Thoracic aorta (tissue), 2 donors: ENCODE measurements at regions not wholly inside any gene's neighbourhood (a gene's known extent, or its start where the extent isn't known, plus 50 kb on each side); places are given as distances from the start of the nearest gene placed in this dataset.

ENCODE experiments used
- ATAC-seq: fragments of 150-250 bp; one replicate; pipeline ENCODE4 v1.8.0; 2017; ENCODE audit warnings: low read depth; ENCODE audit not compliant: insufficient number of reproducible peaks, low FRiP score
- DNase-seq: peaks from one replicate; pipeline ENCODE4 v3.0.0-alpha.2; 2020; ENCODE audit warnings: low spot score
- H3K27ac ChIP-seq, 2 donors: fragments of 200-600 bp; sonication (generic); 1 replicate in 1 of 2; 2 replicates in 1 of 2; pipeline ENCODE4 v1.5.1; 2016; ENCODE audit warnings: mild to moderate bottlenecking in 2 of 2, moderate library complexity in 2 of 2
- H3K27me3 ChIP-seq: fragments of 200-600 bp; sonication (generic); replicated peaks from 2 replicates; pipeline ENCODE4 v1.6.0; 2016; ENCODE audit warnings: mild to moderate bottlenecking; ENCODE audit not compliant: insufficient read depth
- H3K36me3 ChIP-seq: fragments of 200-600 bp; sonication (generic); one replicate; pipeline ENCODE4 v1.5.1; 2016
- H3K4me1 ChIP-seq, 2 donors: fragments of 200-600 bp; sonication (generic); 1 replicate in 1 of 2; 2 replicates in 1 of 2; pipeline versions ENCODE4 v1.5.1 to v1.6.0; 2016; ENCODE audit warnings: low read depth in 2 of 2, mild to moderate bottlenecking in 1 of 2; ENCODE audit not compliant: control insufficient read depth in 1 of 2
- H3K4me3 ChIP-seq: fragments of 200-600 bp; sonication (generic); 2 replicates; pipeline ENCODE4 v1.5.1; 2016; ENCODE audit warnings: mild to moderate bottlenecking
- H3K9me3 ChIP-seq: fragments of 200-600 bp; sonication (generic); 2 replicates; pipeline ENCODE4 v1.5.1; 2016
- TF ChIP-seq, protein P1 (sequence below): fragments of 200-600 bp; sonication (generic); IDR thresholded peaks from one replicate; pipeline ENCODE4 v1.5.1; 2019; ENCODE audit warnings: antibody characterized with exemption

DNA sequence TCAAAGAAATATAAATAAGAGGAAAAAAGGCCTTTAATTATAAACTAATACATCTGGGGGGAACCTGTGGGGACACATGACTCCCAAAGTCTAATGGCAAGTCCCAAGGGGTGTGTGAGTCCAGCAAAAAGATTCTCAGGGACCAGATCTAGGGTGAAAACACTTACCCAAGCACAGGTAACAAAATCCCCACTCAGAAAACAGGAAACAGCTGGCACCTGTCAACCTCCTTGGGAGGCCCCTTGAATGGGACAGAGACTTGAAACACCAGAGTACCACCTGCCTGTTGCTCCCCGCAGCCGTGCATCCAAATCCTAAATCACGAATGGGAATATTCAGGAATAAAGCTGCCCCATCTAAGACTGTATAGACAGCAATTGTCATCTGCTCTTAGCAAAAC is 461.2 kb upstream of the CDH5 start:
- TF ChIP-seq, protein P1, sequence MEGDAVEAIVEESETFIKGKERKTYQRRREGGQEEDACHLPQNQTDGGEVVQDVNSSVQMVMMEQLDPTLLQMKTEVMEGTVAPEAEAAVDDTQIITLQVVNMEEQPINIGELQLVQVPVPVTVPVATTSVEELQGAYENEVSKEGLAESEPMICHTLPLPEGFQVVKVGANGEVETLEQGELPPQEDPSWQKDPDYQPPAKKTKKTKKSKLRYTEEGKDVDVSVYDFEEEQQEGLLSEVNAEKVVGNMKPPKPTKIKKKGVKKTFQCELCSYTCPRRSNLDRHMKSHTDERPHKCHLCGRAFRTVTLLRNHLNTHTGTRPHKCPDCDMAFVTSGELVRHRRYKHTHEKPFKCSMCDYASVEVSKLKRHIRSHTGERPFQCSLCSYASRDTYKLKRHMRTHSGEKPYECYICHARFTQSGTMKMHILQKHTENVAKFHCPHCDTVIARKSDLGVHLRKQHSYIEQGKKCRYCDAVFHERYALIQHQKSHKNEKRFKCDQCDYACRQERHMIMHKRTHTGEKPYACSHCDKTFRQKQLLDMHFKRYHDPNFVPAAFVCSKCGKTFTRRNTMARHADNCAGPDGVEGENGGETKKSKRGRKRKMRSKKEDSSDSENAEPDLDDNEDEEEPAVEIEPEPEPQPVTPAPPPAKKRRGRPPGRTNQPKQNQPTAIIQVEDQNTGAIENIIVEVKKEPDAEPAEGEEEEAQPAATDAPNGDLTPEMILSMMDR: no peak
- no peak for ATAC-seq

DNA sequence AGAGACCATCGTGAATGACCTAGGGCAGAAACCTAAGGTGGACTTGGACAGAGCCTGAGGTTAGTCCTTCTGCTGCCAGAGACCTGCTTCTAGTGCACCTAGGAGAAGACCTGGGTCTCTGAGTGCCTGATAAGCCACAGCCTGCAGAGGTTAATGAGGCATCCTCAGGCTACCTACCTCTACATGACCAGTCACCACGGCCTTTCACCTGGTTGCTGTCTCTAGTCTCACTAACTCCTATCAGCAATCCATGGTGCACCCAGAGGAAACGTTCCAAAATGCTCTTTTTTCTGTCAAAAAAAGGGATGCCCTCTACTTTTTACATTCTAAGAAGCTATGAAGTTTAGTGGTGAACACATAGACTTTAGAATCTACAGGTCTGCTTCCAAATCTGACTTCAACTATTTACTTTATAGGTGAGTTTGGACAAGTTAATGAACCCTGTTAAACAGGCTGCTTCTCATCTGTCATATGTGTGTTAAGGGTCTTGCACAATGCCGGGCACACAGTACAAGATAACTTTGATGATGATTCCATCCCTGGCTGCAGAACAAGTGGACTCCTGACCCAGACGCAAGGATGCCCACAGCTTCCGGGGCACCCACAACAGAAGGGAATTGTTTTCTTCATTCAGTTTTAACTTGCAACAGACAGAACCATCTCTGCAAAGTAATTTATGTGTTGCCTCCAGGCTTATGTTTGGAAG is 469.9 kb upstream of the CDH5 start:
- ATAC-seq (no peak), DNase-seq (no peak)
- Histone ChIP-seq H3K9me3 (no peaks in the 10 kb centered on the region), H3K4me1 (no peaks in the 10 kb centered on the region), H3K36me3 (no peaks in the 10 kb centered on the region), H3K4me3 (no peak overlapping the region), H3K27me3 (no peaks in the 10 kb centered on the region), H3K27ac (no peak overlapping the region)
- TF ChIP-seq, protein P1: no peak

More for the DNA sequence above, 461.2 kb upstream of the CDH5 start:
- H3K27me3 ChIP-seq: no peaks in the 10 kb centered on the region
- no peak overlapping the region for H3K4me3 ChIP-seq
- no peaks in the 10 kb centered on the region for H3K4me1 ChIP-seq
- H3K36me3 ChIP-seq: no peaks in the 10 kb centered on the region
- H3K27ac ChIP-seq: no peak overlapping the region
- no peak for DNase-seq
- no peaks in the 10 kb centered on the region for H3K9me3 ChIP-seq

DNA sequence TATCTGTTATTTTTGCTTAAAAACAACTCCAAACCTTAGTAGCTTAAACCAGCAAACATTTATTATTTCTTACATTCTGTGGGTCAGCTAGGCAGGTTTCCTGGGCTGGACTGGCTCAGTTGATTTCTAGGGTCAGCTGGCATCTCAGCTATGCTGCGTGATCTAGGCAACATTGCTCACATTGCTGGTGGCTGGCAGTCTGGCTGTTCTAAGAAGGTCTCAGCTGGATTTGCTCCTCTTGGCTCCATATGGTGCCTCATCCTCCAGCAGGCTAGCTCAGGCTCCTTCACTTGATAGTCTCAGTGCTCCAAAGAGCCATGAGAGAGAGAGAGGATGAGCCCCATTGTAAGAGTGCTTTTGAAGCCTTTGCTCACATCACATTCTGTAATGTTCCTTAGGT is 470.6 kb upstream of the CDH5 start:
- DNase-seq: no peak
- Histone ChIP-seq H3K27me3 (no peaks in the 10 kb centered on the region), H3K9me3 (no peaks in the 10 kb centered on the region), H3K36me3 (no peaks in the 10 kb centered on the region), H3K4me3 (no peak overlapping the region), H3K4me1 (no peaks in the 10 kb centered on the region), H3K27ac (no peak overlapping the region)
- ATAC-seq: no peak
- TF ChIP-seq, protein P1: no peak

DNA sequence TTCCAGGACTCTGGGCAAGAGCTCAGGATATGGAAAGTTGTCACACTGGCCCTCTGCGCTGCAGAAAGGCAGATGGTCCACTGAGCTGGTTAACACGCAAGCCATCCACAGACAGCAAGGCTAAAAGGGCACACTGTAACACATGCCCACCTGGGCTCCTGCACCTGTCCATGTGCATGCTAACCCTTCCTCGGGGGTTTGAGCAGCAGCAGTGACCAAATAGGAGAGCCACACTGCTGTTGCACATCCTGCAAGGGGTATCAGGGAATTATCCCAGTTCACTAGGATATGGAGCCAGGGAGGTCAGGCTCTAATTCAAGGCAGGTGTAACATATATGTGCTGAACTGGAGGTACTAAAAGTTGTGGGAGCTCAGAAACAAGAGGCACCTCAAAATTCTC is 471.0 kb upstream of the CDH5 start:
- H3K27me3 ChIP-seq: no peaks in the 10 kb centered on the region
- DNase-seq (no peak), ATAC-seq (no peak)
- TF ChIP-seq, protein P1: no peak
- no peaks in the 10 kb centered on the region for H3K4me1 ChIP-seq
- H3K4me3 ChIP-seq: no peak overlapping the region
- no peaks in the 10 kb centered on the region for H3K9me3 ChIP-seq
- no peaks in the 10 kb centered on the region for H3K36me3 ChIP-seq
- H3K27ac ChIP-seq: no peak overlapping the region

DNA sequence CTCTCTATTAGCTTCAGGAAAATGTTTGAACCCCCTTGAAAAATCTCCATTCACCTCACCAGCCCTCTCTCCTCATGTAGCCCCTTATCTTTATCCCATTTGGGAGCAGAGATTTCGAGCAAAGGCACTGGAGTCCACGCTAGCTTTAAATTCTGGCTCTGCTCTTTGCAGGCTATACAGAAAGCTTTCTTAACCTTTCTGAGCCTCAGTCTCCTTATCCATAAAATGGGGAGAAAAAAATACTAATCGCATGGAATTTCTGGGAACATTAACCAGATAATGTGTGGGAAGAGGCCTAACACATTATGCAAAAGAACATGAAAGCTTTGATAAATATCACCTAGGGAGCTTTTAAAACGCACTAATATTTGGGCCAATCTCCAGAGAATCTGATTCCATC is 476.3 kb upstream of the CDH5 start:
- Histone ChIP-seq H3K27me3 (no peaks in the 10 kb centered on the region), H3K27ac (no peak overlapping the region), H3K9me3 (no peaks in the 10 kb centered on the region), H3K4me3 (no peak overlapping the region), H3K4me1 (no peaks in the 10 kb centered on the region), H3K36me3 (no peaks in the 10 kb centered on the region)
- ATAC-seq: no peak
- DNase-seq: no peak
- TF ChIP-seq, protein P1: no peak
